Stimulated activated CD4-positive, alpha-beta T cell treated with anti-CD3 and anti-CD28 coated beads, Interleukin-15, amount 100 ng/mL, for 1 hour (primary cell): ENCODE measurements at regions not wholly inside any gene's neighbourhood (a gene's known extent, or its start where the extent isn't known, plus 50 kb on each side); places are given as distances from the start of the nearest gene placed in this dataset.

ENCODE experiments used
- DNase-seq, 2 donors: peaks; one replicate each; pipeline ENCODE4 v3.0.0-alpha.2; 2020; ENCODE audit warnings: low read depth in 1 of 2, low spot score in 1 of 2

- DNase-seq, result no peak
Measured at GRCh38 chr1:87905651-87906050, 577.0 kb downstream of the LMO4 start.

GRCh38 chr1:87906078-87906477 lies 577.4 kb downstream of the LMO4 start:
- no peak for DNase-seq

GRCh38 chr1:87913361-87913760 lies 584.7 kb downstream of the LMO4 start:
- DNase-seq, result no peak

- no peak for DNase-seq
Measured at GRCh38 chr1:87914396-87914795, 585.7 kb downstream of the LMO4 start.

GRCh38 chr1:87915771-87916170 lies 587.1 kb downstream of the LMO4 start:
- DNase-seq, result no peak

GRCh38 chr1:87916965-87917364 lies 588.3 kb downstream of the LMO4 start:
- DNase-seq, result no peak

- DNase-seq, result no peak
Measured at GRCh38 chr1:87918398-87918797, 589.7 kb downstream of the LMO4 start.

- no peak for DNase-seq
Measured at GRCh38 chr1:87922885-87923284, 594.2 kb downstream of the LMO4 start.

- no peak for DNase-seq
Measured at GRCh38 chr1:87926131-87926830, 597.6 kb downstream of the LMO4 start.

- no peak for DNase-seq
Measured at GRCh38 chr1:87926921-87927320, 598.2 kb downstream of the LMO4 start.

- no peak for DNase-seq
Measured at GRCh38 chr1:87927391-87928280, 599.0 kb downstream of the LMO4 start.

GRCh38 chr1:87928623-87929022 lies 599.9 kb downstream of the LMO4 start:
- DNase-seq, result no peak

GRCh38 chr1:87929906-87930305 lies 601.2 kb downstream of the LMO4 start:
- DNase-seq, result no peak

- DNase-seq, result no peak
Measured at GRCh38 chr1:87930796-87931195, 602.1 kb downstream of the LMO4 start.

- DNase-seq, result no peak
Measured at GRCh38 chr1:87933171-87933570, 604.5 kb downstream of the LMO4 start.

- DNase-seq, result no peak
Measured at GRCh38 chr1:87935130-87935529, 606.5 kb downstream of the LMO4 start.

- DNase-seq, result no peak
Measured at GRCh38 chr1:87937831-87938395, 609.2 kb downstream of the LMO4 start.

- no peak for DNase-seq
Measured at GRCh38 chr1:87938631-87939030, 610.0 kb downstream of the LMO4 start.

- DNase-seq, result no peak
Measured at GRCh38 chr1:87939444-87939843, 610.8 kb downstream of the LMO4 start.

GRCh38 chr1:87940421-87940820 lies 611.7 kb downstream of the LMO4 start:
- no peak for DNase-seq

- DNase-seq, result no peak
Measured at GRCh38 chr1:87941337-87941946, 612.8 kb downstream of the LMO4 start.

GRCh38 chr1:87942165-87942564 lies 613.5 kb downstream of the LMO4 start:
- no peak for DNase-seq
